ENCODE measurements at regions not wholly inside any gene's neighbourhood (a gene's known extent, or its start where the extent isn't known, plus 50 kb on each side); places are given as distances from the start of the nearest gene placed in this dataset.
A peak's percentile ranks its signal among the peaks of the same experiment; 100 is the strongest.

- no peak for DNase-seq (ENCODE audit: low read depth in 2 of 2)
Observed at GRCh38 chr3:72698154-72698917, 149.9 kb downstream of the SHQ1 start.

GRCh38 chr3:72697717-72698116, 150.5 kb downstream of the SHQ1 start:
- DNase-seq (ENCODE audit: low read depth in 2 of 2): no peak

DNA sequence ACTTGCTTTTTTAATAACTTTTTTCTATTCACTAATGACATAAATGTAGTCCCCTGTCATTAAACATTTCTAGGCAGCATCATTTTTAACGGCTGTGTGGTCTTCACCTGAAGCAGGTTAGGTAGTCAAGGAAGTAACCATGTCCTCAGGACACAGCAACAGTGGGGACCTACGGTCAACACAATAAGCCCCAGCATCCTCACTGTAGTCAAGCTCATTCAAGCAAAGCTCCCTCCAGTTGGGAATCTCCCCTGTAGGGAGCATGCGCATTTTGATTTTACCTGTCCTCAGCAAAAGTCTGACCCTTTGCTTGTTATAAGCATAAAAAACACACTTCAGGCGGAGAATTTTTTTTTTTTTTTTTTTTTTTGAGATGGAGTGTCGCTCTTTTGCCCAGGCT, 151.4 kb downstream of the SHQ1 start:
- no peak for DNase-seq (ENCODE audit: low read depth in 2 of 2)

GRCh38 chr3:72694398-72694797, 153.8 kb downstream of the SHQ1 start:
- no peak for DNase-seq (ENCODE audit: low read depth in 2 of 2)

GRCh38 chr3:72692990-72693389, 155.3 kb downstream of the SHQ1 start:
- no peak for DNase-seq (ENCODE audit: low read depth in 2 of 2)

- no peak for DNase-seq (ENCODE audit: low read depth in 2 of 2)
Observed at GRCh38 chr3:72690629-72691028, 157.6 kb downstream of the SHQ1 start.

- no peak for DNase-seq (ENCODE audit: low read depth in 2 of 2)
Observed at GRCh38 chr3:72682936-72683452, 165.3 kb downstream of the SHQ1 start.

GRCh38 chr3:72681598-72681997, 166.6 kb downstream of the SHQ1 start:
- no peak for DNase-seq (ENCODE audit: low read depth in 2 of 2)

- DNase-seq (ENCODE audit: low read depth in 2 of 2): no peak
Observed at GRCh38 chr3:72680766-72681165, 167.5 kb downstream of the SHQ1 start.

DNA sequence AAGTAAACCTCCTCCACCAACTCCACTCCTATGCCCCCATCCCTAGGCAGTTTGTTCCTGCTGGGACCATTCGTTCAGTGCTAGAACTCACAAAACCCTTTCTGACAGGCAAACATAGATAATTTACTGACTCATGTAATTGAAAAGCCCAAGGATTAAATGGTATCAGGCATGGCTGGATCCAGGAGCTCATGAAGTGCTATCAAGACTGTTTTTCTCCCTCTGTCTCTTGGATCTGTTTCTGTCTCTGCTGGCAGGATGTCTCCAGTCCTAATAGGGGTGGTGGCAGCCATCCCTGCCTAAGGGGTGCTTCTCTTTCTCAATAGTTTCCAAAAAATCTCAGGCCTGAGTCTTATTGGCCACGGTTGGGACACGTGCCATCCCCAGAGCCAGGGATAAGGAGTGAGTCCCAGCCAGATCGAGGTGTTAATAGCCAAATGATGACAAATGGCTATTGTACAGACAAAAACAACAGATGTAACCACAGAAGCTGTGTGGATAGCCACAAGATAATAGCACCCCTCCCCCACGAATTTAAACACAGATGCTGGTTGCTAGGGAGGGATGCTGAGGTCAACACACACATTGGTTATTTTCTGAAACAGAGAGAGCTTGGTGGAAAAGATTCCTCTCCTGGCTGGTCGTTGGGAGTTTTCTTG, 168.6 kb downstream of the SHQ1 start:
- DNase-seq (ENCODE audit: low read depth in 2 of 2): no peak

- DNase-seq (ENCODE audit: low read depth in 2 of 2): no peak
Observed at GRCh38 chr3:72678867-72679266, 169.4 kb downstream of the SHQ1 start.

DNA sequence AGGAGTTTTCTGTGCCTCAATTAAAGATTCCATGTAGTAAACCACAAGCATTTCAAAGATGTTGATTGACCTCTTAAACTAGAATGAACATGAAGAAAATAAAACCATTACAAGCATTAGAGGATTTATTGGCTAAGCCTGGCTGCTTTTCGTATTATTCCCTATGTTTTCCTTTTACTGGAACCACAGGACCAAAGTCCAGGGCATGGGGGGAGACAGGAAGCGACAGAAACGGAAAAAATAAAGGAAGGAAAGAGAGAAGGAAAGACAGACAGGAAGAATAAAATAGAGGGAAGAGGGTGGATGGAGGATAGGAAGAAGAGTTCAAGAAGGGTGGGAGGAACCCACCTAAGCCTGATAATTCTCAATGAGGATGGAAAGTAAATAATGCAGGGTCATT, 169.9 kb downstream of the SHQ1 start:
- DNase-seq (ENCODE audit: low read depth in 2 of 2): no peak

GRCh38 chr3:72675243-72675642, 173.0 kb downstream of the SHQ1 start:
- no peak for DNase-seq (ENCODE audit: low read depth in 2 of 2)

GRCh38 chr3:72673011-72673771, 175.1 kb downstream of the SHQ1 start:
- DNase-seq (ENCODE audit: low read depth in 2 of 2): no peak

DNA sequence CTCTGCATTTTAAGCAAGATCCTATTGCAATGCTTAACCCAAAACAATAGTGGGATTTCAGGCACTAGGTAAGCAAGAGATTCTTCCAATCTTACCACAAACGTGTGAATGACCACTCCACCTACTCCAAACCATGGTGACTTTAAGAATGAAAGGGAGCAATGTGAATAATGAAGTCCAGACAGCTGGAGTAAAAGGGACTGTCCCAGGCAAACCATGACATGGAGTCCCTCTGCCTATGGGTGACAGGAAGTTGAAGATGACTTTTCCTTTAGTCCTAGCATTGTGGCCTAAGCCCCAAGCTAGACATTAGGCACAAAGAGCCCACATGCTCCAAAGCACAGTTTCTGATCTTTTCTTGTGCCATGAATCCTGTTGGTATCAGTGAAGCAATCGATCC, 179.0 kb downstream of the SHQ1 start:
- DNase-seq (ENCODE audit: low read depth in 2 of 2): no peak

- no peak for DNase-seq (ENCODE audit: low read depth in 2 of 2)
Observed at GRCh38 chr3:72666447-72666755, 181.8 kb downstream of the SHQ1 start.

- peak in 1 of 2 donors; percentile 21 for DNase-seq (ENCODE audit: low read depth in 2 of 2)
Observed at GRCh38 chr3:72665701-72666446, 182.4 kb downstream of the SHQ1 start.

- DNase-seq (ENCODE audit: low read depth in 2 of 2): no peak
Observed at GRCh38 chr3:72665103-72665502, 183.1 kb downstream of the SHQ1 start.

DNA sequence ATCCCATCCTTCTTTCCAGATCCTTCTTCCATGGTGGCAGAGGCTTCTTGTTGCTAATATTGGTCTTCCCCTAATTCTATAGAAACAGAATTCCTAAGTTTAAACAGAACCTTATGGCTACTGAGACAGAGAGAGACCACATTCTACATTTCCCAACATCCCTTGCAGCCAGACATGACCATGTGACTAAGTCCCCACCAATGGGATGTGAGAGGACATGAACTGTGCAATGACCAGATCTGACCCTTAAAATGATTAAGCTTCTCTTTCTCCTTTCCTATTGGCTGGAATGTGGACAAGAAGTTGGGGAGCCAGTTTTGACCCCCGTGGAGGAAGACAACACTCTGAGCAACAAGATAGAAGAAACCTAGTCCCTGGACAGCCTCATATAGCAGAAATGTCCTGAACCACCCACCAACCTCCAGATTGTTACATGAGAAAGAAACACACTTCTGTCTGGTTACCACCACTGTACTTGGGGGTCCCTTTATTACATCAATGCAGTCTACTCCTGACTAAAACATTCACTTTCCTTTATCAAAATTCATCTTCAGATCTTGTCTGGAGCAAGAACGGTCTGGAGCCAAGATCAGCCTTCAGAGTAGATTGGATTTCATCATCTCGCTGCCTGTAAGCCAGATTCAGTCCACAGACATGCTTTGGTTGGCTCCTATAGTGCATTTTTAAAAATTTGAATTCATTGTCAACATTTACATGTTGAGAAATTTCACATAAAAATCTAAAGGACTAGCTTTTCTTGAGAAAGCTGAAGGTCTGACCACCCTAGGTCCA, 183.9 kb downstream of the SHQ1 start:
- no peak for DNase-seq (ENCODE audit: low read depth in 2 of 2)

- no peak for DNase-seq (ENCODE audit: low read depth in 2 of 2)
Observed at GRCh38 chr3:72663429-72663828, 184.8 kb downstream of the SHQ1 start.

GRCh38 chr3:72661115-72661457, 187.2 kb downstream of the SHQ1 start:
- no peak for DNase-seq (ENCODE audit: low read depth in 2 of 2)

Data from activated CD8-positive, alpha-beta memory T cell treated with anti-CD3 and anti-CD28 coated beads for 4 hours (primary cell).